K562 (cell line): ENCODE measurements at regions not wholly inside any gene's neighbourhood (a gene's known extent, or its start where the extent isn't known, plus 50 kb on each side); places are given as distances from the start of the nearest gene placed in this dataset.

Experiments
- ATAC-seq: fragments of 200-7000 bp; cut with Tn5 transposase; 3 replicates; pipeline ENCODE4 v1.9.1; 2020; ENCODE audit warnings: moderate library complexity
- BruUV-seq: library from RNA; stranded (reverse); fragments of 400-500 nt; replicated peaks from 2 replicates; lab custom pipeline; 2021; lab: Mats Ljungman, UMichigan
- CTCF ChIA-PET: fragments of 300-600 bp; formaldehyde crosslinking; extraction: SDS; loops from one replicate; lab custom pipeline; 2021; ENCODE audit warnings: low intra/inter-chr PET ratio; lab: Yijun Ruan, JAX
- POLR2A ChIA-PET: fragments of 300-600, 350-650 bp; sonication (Branson Sonifier 250); formaldehyde crosslinking; extraction: SDS; loops from one replicate; lab custom pipeline; 2021; ENCODE audit warnings: antibody characterized with exemption, inconsistent platforms; lab: Yijun Ruan, JAX
- DNase-seq, 4 experiments: peaks; one replicate each; pipeline versions ENCODE4 v3.0.0 to v3.0.0-alpha.2; 2011 to 2018; ENCODE audit warnings: low spot score in 3 of 4, mixed read lengths in 3 of 4; ENCODE audit errors: extremely low read depth in 1 of 4
- FAIRE-seq: peaks from 2 replicates; lab custom pipeline; 2011; peaks lifted over from hg19 to GRCh38; lab: Jason Lieb, UNC
- H2AFZ ChIP-seq: 2 replicates; pipeline ENCODE4 v1.6.0; 2011; ENCODE audit warnings: low read depth, low read length, control low read depth, inconsistent platforms
- H3K27ac ChIP-seq: fragments of 200-600 bp; 3 replicates; pipeline ENCODE4 v1.8.0; 2011; ENCODE audit warnings: low read depth, mild to moderate bottlenecking, control low read depth, inconsistent platforms, low read length, moderate library complexity, mixed read lengths; ENCODE audit errors: extremely low read depth
- H3K27me3 ChIP-seq, 2 experiments: fragments of 300-600 bp in 1 of 2; 2 replicates in 1 of 2; 3 replicates in 1 of 2; pipeline versions ENCODE4 v1.6.0 to v1.8.0; 2011; ENCODE audit warnings: inconsistent platforms in 2 of 2, low read length in 2 of 2, mild to moderate bottlenecking in 1 of 2, mixed read lengths in 1 of 2, moderate library complexity in 1 of 2; ENCODE audit not compliant: control insufficient read depth in 2 of 2, insufficient read depth in 2 of 2
- H3K36me3 ChIP-seq: fragments of 300-600 bp; 3 replicates; pipeline ENCODE4 v1.8.0; 2011; ENCODE audit warnings: mild to moderate bottlenecking, low read length, inconsistent platforms; ENCODE audit not compliant: control insufficient read depth, insufficient read depth
- H3K4me1 ChIP-seq, 2 experiments: fragments of 200-600 bp in 1 of 2; replicated peaks in 1 of 2; 2 replicates in 1 of 2; 3 replicates in 1 of 2; pipeline versions ENCODE4 v1.5.1 to v1.8.0; 2011; ENCODE audit warnings: inconsistent platforms in 2 of 2, low read length in 2 of 2, mild to moderate bottlenecking in 1 of 2, mixed read lengths in 1 of 2, moderate library complexity in 1 of 2; ENCODE audit not compliant: control insufficient read depth in 2 of 2, insufficient read depth in 2 of 2
- H3K4me2 ChIP-seq: 2 replicates; pipeline ENCODE4 v1.6.1; 2011; ENCODE audit warnings: low read length, control low read depth, inconsistent platforms, mixed read lengths; ENCODE audit not compliant: insufficient read depth
- H3K4me3 ChIP-seq: fragments of 200-600 bp; sonication (generic), shearing (Covaris generic); 2 replicates; pipeline ENCODE4 v1.5.1; 2016; ENCODE audit warnings: control low read depth, inconsistent platforms
- H3K79me2 ChIP-seq: fragments of 200-600 bp; 3 replicates; pipeline ENCODE4 v1.8.0; 2011; ENCODE audit warnings: low read length, inconsistent platforms; ENCODE audit not compliant: control insufficient read depth, insufficient read depth
- H3K9ac ChIP-seq, 2 experiments: 2 replicates each; pipeline versions ENCODE4 v1.6.0 to v1.6.1; 2011; ENCODE audit warnings: low read depth in 2 of 2, low read length in 2 of 2, control low read depth in 1 of 2, inconsistent platforms in 1 of 2, mild to moderate bottlenecking in 1 of 2, mixed read lengths in 1 of 2; ENCODE audit not compliant: insufficient read depth in 1 of 2
- H3K9me1 ChIP-seq: one replicate; pipeline ENCODE4 v1.6.0; 2011; ENCODE audit warnings: inconsistent platforms, mild to moderate bottlenecking, low read length, moderate library complexity; ENCODE audit not compliant: control insufficient read depth, insufficient read depth
- H3K9me3 ChIP-seq: replicated peaks from 2 replicates; pipeline ENCODE4 v1.5.1; 2011; ENCODE audit warnings: low read depth, low read length, inconsistent platforms; ENCODE audit not compliant: control insufficient read depth, insufficient read depth
- H4K20me1 ChIP-seq: replicated peaks from 2 replicates; pipeline ENCODE4 v1.6.1; 2011; ENCODE audit warnings: low read length, inconsistent platforms, mixed read lengths; ENCODE audit not compliant: control insufficient read depth, insufficient read depth
- CHD1 ChIP-seq: fragments of 200-600 bp; sonication (generic); IDR thresholded peaks from one replicate; pipeline ENCODE4 v1.6.1; 2012; ENCODE audit warnings: mild to moderate bottlenecking, moderate library complexity, low read length, inconsistent platforms
- DNMT1 ChIP-seq: fragments of 450-650 bp; IDR thresholded peaks from 2 replicates; pipeline ENCODE4 v1.6.1; 2016; ENCODE audit warnings: antibody characterized with exemption, mild to moderate bottlenecking
- HNRNPH1 ChIP-seq: fragments of 200-400 bp; formaldehyde crosslinking; optimal IDR thresholded peaks from 2 replicates; pipeline ENCODE3; 2017; ENCODE audit warnings: low read depth, mild to moderate bottlenecking, low read length, moderate library complexity
- NCOR1 ChIP-seq: fragments of 450-650 bp; IDR thresholded peaks from 2 replicates; pipeline ENCODE4 v1.6.1; 2016; ENCODE audit warnings: mild to moderate bottlenecking, moderate library complexity
- NFE2 ChIP-seq: IDR thresholded peaks from 2 replicates; pipeline ENCODE4 v1.6.1; 2014; ENCODE audit warnings: antibody characterized with exemption, low read depth
- OTX1 ChIP-seq: fragments of 450-650 bp; formaldehyde crosslinking; IDR thresholded peaks from 2 replicates; pipeline ENCODE4 v1.4.0; 2022; ENCODE audit warnings: mild to moderate bottlenecking
- RBM22 ChIP-seq: fragments of 200-400 bp; formaldehyde crosslinking; IDR thresholded peaks from 2 replicates; pipeline ENCODE4 v1.6.1; 2018; ENCODE audit warnings: low read length, low read depth; ENCODE audit not compliant: poor library complexity, severe bottlenecking
- RUNX1 ChIP-seq: sonication (generic); IDR thresholded peaks from 2 replicates; pipeline ENCODE4 v1.6.1; 2016; ENCODE audit warnings: antibody characterized with exemption, low read depth
- SP1 ChIP-seq: sonication (generic); formaldehyde crosslinking; IDR thresholded peaks from 2 replicates; pipeline ENCODE4 v1.8.1; 2022; ENCODE audit warnings: mild to moderate bottlenecking, missing genetic modification reagents
- SRSF9 ChIP-seq: fragments of 200-400 bp; formaldehyde crosslinking; IDR thresholded peaks from 2 replicates; pipeline ENCODE4 v1.6.1; 2017; ENCODE audit warnings: low read depth, low read length, borderline replicate concordance
- STAG1 ChIP-seq: sonication (generic); formaldehyde crosslinking; IDR thresholded peaks from 2 replicates; pipeline ENCODE4 v1.5.0; 2020; ENCODE audit warnings: missing genetic modification reagents, borderline replicate concordance
- YBX1 ChIP-seq: fragments of 450-650 bp; IDR thresholded peaks from 2 replicates; pipeline ENCODE4 v1.7.1; 2016; ENCODE audit warnings: mild to moderate bottlenecking
- ZC3H8 ChIP-seq: fragments of 450-650 bp; IDR thresholded peaks from 2 replicates; pipeline ENCODE4 v1.6.1; 2017
- ZFPM2 ChIP-seq: fragments of 250-450 bp; sonication (Bioruptor Pico); IDR thresholded peaks from 2 replicates; pipeline ENCODE4 v1.5.1; 2022; ENCODE audit warnings: mild to moderate bottlenecking
- WGBS: fragments of 100-300 bp; shearing (Covaris generic); methylation state at CpG from one replicate; pipeline ENCODE4 v1.1.6; 2016; ENCODE audit warnings: low coverage, mixed read lengths; ENCODE audit not compliant: insufficient coverage; ENCODE audit errors: missing lambda C conversion rate; 5-methylcytosine and 5-hydroxymethylcytosine counted together
- in situ Hi-C: fragments of 300-500 bp; cut with MboI; formaldehyde crosslinking; loops from 4 replicates; pipeline ENCODE4 v1.15.0; 2018; ENCODE audit warnings: inconsistent platforms, mixed read lengths
- intact Hi-C: fragments of 100-400 bp; cut with micrococcal nuclease; formaldehyde crosslinking; loops from 2 replicates; pipeline ENCODE4 v1.14.2; 2022
- TF ChIP-seq, protein P1 (sequence below): fragments of 200-800 bp; sonication (Bioruptor generic); IDR thresholded peaks from 2 replicates; pipeline ENCODE4 v1.6.1; 2017; ENCODE audit warnings: missing genetic modification characterization, missing compliant biosample characterization
- TF ChIP-seq, protein P2 (sequence below): fragments of 450-650 bp; formaldehyde crosslinking; IDR thresholded peaks from 2 replicates; pipeline ENCODE4 v1.4.0; 2020; ENCODE audit warnings: mild to moderate bottlenecking, mixed read lengths

DNA sequence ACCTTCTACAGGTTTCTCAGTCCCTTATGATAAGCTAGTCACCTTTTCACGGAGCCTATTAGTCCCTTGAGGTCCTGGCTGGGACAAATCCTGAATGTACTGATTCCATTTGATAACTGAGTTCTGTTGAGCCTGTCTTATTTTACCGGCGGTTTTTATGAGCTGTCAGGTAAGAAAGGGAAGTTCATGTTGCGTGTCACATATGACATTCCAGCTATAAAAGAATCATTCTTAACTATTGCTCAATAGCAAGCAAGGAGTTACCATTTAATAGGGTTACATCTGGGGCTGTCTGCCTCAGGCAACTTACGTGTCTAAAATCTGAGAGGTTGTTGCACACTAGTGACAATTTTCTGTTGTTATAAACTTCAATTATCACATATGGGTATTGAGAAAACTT is 394.6 kb downstream of the TECRL start:
- no peak overlapping the region for H3K27ac ChIP-seq
- FAIRE-seq (no peak), ATAC-seq (no peak), DNase-seq (no peak)
- in situ Hi-C loops, result no loop called here
- H2AFZ ChIP-seq, result no peak overlapping the region
- no peak overlapping the region for H3K9ac ChIP-seq
- BruUV-seq, result no TSS peak
- TF ChIP-seq NCOR1 (no peak), RUNX1 (no peak), NFE2 (no peak), CHD1 (no peak), HNRNPH1 (no peak), RBM22 (no peak), YBX1 (no peak), ZC3H8 (no peak), OTX1 (no peak), STAG1 (CRISPR knock-in tag) (no peak), SP1 (no peak), DNMT1 (no peak), SRSF9 (no peak), ZFPM2 (CRISPR knock-in tag) (no peak)
- TF ChIP-seq, protein P1, sequence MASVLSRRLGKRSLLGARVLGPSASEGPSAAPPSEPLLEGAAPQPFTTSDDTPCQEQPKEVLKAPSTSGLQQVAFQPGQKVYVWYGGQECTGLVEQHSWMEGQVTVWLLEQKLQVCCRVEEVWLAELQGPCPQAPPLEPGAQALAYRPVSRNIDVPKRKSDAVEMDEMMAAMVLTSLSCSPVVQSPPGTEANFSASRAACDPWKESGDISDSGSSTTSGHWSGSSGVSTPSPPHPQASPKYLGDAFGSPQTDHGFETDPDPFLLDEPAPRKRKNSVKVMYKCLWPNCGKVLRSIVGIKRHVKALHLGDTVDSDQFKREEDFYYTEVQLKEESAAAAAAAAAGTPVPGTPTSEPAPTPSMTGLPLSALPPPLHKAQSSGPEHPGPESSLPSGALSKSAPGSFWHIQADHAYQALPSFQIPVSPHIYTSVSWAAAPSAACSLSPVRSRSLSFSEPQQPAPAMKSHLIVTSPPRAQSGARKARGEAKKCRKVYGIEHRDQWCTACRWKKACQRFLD (CRISPR knock-in tag), result no peak
- TF ChIP-seq, protein P2, sequence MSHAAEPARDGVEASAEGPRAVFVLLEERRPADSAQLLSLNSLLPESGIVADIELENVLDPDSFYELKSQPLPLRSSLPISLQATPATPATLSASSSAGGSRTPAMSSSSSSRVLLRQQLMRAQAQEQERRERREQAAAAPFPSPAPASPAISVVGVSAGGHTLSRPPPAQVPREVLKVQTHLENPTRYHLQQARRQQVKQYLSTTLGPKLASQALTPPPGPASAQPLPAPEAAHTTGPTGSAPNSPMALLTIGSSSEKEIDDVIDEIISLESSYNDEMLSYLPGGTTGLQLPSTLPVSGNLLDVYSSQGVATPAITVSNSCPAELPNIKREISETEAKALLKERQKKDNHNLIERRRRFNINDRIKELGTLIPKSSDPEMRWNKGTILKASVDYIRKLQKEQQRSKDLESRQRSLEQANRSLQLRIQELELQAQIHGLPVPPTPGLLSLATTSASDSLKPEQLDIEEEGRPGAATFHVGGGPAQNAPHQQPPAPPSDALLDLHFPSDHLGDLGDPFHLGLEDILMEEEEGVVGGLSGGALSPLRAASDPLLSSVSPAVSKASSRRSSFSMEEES (CRISPR knock-in tag), result no peak
- intact Hi-C loops, result no loop called here
- H3K4me3 ChIP-seq, result no peak overlapping the region
- H3K27me3 ChIP-seq, result no peaks in the 10 kb centered on the region
- no peaks in the 10 kb centered on the region for H3K79me2 ChIP-seq
- no peaks in the 10 kb centered on the region for H3K9me1 ChIP-seq
- 3% methylated on average over 5 of the region's 5 CpGs for WGBS
- POLR2A ChIA-PET, result interaction anchor here (0.6 kb wide), 1 partner anchor 216 kb away, joined by 5 read pairs; no protein-coding TSS in a partner anchor
- no peaks in the 10 kb centered on the region for H3K36me3 ChIP-seq
- no peaks in the 10 kb centered on the region for H4K20me1 ChIP-seq
- H3K4me1 ChIP-seq, result no peaks in the 10 kb centered on the region
- H3K9me3 ChIP-seq, result peaks cover 2% of the 10 kb centered on the region; the same call in 1 of the 2 replicates
- CTCF ChIA-PET, result no interaction called here
- no peak overlapping the region for H3K4me2 ChIP-seq
